ENCODE measurements at regions not wholly inside any gene's neighbourhood (a gene's known extent, or its start where the extent isn't known, plus 50 kb on each side); places are given as distances from the start of the nearest gene placed in this dataset.

DNA sequence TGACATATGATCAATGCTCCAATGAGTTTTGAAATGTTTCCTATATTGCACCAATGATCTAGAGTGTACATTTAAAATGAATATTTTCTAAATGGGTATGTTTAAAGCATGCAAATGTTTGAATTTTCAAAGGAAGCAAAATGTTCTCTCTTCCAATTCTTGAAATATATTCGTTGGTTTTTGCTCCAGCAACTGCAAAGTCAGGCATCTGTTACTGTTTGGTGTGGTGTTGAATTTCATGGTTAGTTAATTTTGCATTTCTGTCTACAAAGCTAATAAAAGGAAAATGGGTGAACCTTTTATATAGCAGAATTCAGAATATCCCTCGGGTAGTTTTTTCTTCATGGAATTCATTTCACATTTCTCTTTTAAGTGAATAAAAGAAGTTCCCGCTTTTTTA is 1018.3 kb downstream of the GRIK2 start:
- Histone ChIP-seq H2AFZ (ENCODE audit: low read depth, low read length) (no peak overlapping the region), H3K27me3 (ENCODE audit: control insufficient read depth in 2 of 2, insufficient read depth in 2 of 2, low read length in 2 of 2) (no peaks in the 10 kb centered on the region), H3K9me1 (replicated peaks; ENCODE audit: control insufficient read depth, extremely low read depth, insufficient read depth, low read length) (no peaks in the 10 kb centered on the region), H3K79me2 (ENCODE audit: control insufficient read depth, insufficient read depth, low read length) (no peaks in the 10 kb centered on the region), H4K20me1 (replicated peaks; ENCODE audit: control insufficient read depth, extremely low read depth, insufficient read depth, low read length) (no peaks in the 10 kb centered on the region), H3K4me3 (replicated peaks in 1 of 3; ENCODE audit: insufficient read depth in 1 of 3, low read depth in 1 of 3, low read length in 3 of 3) (no peak overlapping the region), H3K27ac (ENCODE audit: insufficient read depth, low read depth, low read length) (no peak overlapping the region), H3K9ac (replicated peaks; ENCODE audit: extremely low read depth, insufficient read depth, low read length) (no peak overlapping the region), H3K9me3 (replicated peaks; ENCODE audit: control insufficient read depth, insufficient read depth, low read length) (peaks cover 7% of the 10 kb centered on the region), H3K36me3 (ENCODE audit: control insufficient read depth in 2 of 2, extremely low read depth in 1 of 2, insufficient read depth in 2 of 2, low read length in 2 of 2) (no peaks in the 10 kb centered on the region), H3K4me1 (ENCODE audit: control insufficient read depth, extremely low read depth, insufficient read depth, low read length) (no peaks in the 10 kb centered on the region), H3K4me2 (ENCODE audit: insufficient read depth, low read length) (no peak overlapping the region)
- no peak for DNase-seq (ENCODE audit: low read depth, low spot score)
- dilution Hi-C loops (cut with MboI; ENCODE audit: extremely low pct_ligation_motif_present, low sequenced_read_pairs): no loop called here
- no peak for FAIRE-seq
- no TSS peak for BruUV-seq (replicated peaks)
- TF ChIP-seq, protein P1, sequence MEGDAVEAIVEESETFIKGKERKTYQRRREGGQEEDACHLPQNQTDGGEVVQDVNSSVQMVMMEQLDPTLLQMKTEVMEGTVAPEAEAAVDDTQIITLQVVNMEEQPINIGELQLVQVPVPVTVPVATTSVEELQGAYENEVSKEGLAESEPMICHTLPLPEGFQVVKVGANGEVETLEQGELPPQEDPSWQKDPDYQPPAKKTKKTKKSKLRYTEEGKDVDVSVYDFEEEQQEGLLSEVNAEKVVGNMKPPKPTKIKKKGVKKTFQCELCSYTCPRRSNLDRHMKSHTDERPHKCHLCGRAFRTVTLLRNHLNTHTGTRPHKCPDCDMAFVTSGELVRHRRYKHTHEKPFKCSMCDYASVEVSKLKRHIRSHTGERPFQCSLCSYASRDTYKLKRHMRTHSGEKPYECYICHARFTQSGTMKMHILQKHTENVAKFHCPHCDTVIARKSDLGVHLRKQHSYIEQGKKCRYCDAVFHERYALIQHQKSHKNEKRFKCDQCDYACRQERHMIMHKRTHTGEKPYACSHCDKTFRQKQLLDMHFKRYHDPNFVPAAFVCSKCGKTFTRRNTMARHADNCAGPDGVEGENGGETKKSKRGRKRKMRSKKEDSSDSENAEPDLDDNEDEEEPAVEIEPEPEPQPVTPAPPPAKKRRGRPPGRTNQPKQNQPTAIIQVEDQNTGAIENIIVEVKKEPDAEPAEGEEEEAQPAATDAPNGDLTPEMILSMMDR (IDR thresholded peaks at IDR 0.05; ENCODE audit: extremely low read depth in 1 of 2, insufficient read depth in 1 of 2, low read depth in 1 of 2, low read length in 2 of 2): no peak
- TF ChIP-seq FOS (IDR thresholded peaks at IDR 0.05; ENCODE audit: borderline replicate concordance, insufficient read depth, low read length) (no peak), POLR2AphosphoS5 (IDR thresholded peaks at IDR 0.05; ENCODE audit: insufficient read depth, low read depth, low read length) (no peak)
- POLR2A ChIA-PET: no interaction called here
- CTCF ChIA-PET: no interaction called here
- intact Hi-C loops (cut with micrococcal nuclease): no loop called here

DNA sequence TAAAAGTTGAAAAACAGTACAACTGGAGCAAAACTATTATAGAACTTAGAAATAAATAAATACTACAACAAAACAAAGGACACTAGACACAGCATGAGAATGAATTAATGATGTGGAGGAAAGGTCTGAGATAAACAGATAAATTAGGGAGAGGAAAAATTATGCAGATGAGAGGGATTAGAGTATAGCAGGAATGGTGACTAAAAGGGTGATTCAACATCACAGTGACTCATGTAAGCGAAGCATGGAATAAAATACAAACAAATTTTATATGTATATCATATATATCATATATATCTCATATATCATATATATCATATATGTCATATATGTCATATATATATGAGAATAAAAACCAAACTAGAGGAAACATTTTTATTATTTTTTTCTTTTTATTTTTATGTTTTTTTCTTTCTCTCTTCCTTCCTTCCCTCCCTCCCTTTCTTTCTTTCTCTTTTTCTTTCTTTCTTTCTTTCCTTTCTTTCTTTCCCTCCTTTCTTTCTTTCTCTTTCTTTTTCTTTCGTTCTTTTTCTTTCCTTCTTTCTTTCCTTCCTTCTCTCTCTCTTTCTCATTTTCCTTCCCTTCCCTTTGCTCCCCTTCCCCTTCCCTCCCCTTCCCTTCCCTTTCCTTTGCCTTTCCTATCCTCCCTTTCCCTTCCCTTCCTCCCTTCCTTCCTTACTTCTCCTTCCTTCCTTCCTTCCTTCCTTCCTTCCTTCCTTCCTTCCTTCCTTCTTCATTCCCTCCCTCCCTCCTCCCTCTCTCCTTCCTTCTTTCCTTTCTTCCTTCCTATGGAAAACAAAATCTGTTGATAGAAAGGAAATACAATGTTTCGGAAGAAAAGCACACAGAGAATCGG is 1014.6 kb downstream of the GRIK2 start:
- no peaks in the 10 kb centered on the region for H4K20me1 ChIP-seq (replicated peaks; ENCODE audit: control insufficient read depth, extremely low read depth, insufficient read depth, low read length)
- H3K9me1 ChIP-seq (replicated peaks; ENCODE audit: control insufficient read depth, extremely low read depth, insufficient read depth, low read length): no peaks in the 10 kb centered on the region
- intact Hi-C loops (cut with micrococcal nuclease): no loop called here
- POLR2A ChIA-PET: no interaction called here
- no peak overlapping the region for H2AFZ ChIP-seq (ENCODE audit: low read depth, low read length)
- no peak overlapping the region for H3K27ac ChIP-seq (ENCODE audit: insufficient read depth, low read depth, low read length)
- no peak overlapping the region for H3K4me3 ChIP-seq (replicated peaks in 1 of 3; ENCODE audit: insufficient read depth in 1 of 3, low read depth in 1 of 3, low read length in 3 of 3)
- peaks cover 10% of the 10 kb centered on the region for H3K9me3 ChIP-seq (replicated peaks; ENCODE audit: control insufficient read depth, insufficient read depth, low read length)
- no TSS peak for BruUV-seq (replicated peaks)
- H3K4me2 ChIP-seq (ENCODE audit: insufficient read depth, low read length): no peak overlapping the region
- no peaks in the 10 kb centered on the region for H3K27me3 ChIP-seq (ENCODE audit: control insufficient read depth in 2 of 2, insufficient read depth in 2 of 2, low read length in 2 of 2)
- no peaks in the 10 kb centered on the region for H3K79me2 ChIP-seq (ENCODE audit: control insufficient read depth, insufficient read depth, low read length)
- dilution Hi-C loops (cut with MboI; ENCODE audit: extremely low pct_ligation_motif_present, low sequenced_read_pairs): no loop called here
- CTCF ChIA-PET: no interaction called here
- no peak for TF ChIP-seq GATA2 (IDR thresholded peaks at IDR 0.05; ENCODE audit: insufficient read depth, insufficient read length, low read depth, low read length)
- no peak for TF ChIP-seq EZH2 (IDR thresholded peaks at IDR 0.05; ENCODE audit: borderline replicate concordance, low read depth, low read length, severe bottlenecking)
- TF ChIP-seq, protein P2, sequence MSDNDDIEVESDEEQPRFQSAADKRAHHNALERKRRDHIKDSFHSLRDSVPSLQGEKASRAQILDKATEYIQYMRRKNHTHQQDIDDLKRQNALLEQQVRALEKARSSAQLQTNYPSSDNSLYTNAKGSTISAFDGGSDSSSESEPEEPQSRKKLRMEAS (IDR thresholded peaks at IDR 0.05; ENCODE audit: insufficient read depth, insufficient read length): no peak
- TF ChIP-seq JUN (IDR thresholded peaks at IDR 0.05; ENCODE audit: borderline replicate concordance, insufficient read depth, insufficient read length, low read depth): no peak
- TF ChIP-seq, protein P1 (IDR thresholded peaks at IDR 0.05; ENCODE audit: extremely low read depth in 1 of 2, insufficient read depth in 1 of 2, low read depth in 1 of 2, low read length in 2 of 2): no peak
- TF ChIP-seq MYC (IDR thresholded peaks at IDR 0.05; ENCODE audit: low read depth, low read length): no peak
- no peak for TF ChIP-seq POLR2A (IDR thresholded peaks at IDR 0.05; ENCODE audit: low read depth, low read length)
- TF ChIP-seq POLR2AphosphoS5 (IDR thresholded peaks at IDR 0.05; ENCODE audit: insufficient read depth, low read depth, low read length): no peak
- no peak for TF ChIP-seq FOS (IDR thresholded peaks at IDR 0.05; ENCODE audit: borderline replicate concordance, insufficient read depth, low read length)
- no peaks in the 10 kb centered on the region for H3K36me3 ChIP-seq (ENCODE audit: control insufficient read depth in 2 of 2, extremely low read depth in 1 of 2, insufficient read depth in 2 of 2, low read length in 2 of 2)
- no peak overlapping the region for H3K9ac ChIP-seq (replicated peaks; ENCODE audit: extremely low read depth, insufficient read depth, low read length)
- H3K4me1 ChIP-seq (ENCODE audit: control insufficient read depth, extremely low read depth, insufficient read depth, low read length): no peaks in the 10 kb centered on the region
- DNase-seq (ENCODE audit: low read depth, low spot score) (no peak), FAIRE-seq (no peak)

All from endothelial cell of umbilical vein (primary cell).